Adrenal gland (tissue), 9 donors: ENCODE measurements at regions not wholly inside any gene's neighbourhood (a gene's known extent, or its start where the extent isn't known, plus 50 kb on each side); places are given as distances from the start of the nearest gene placed in this dataset.

Source experiments
- DNase-seq, 7 donors: peaks; one replicate each; pipeline ENCODE4 v3.0.0-alpha.2; 2019 to 2020
- H3K27ac ChIP-seq, 5 donors: fragments of 200-600 bp; sonication (generic) in 4 of 5; 1 replicate in 3 of 5; 2 replicates in 2 of 5; pipeline versions ENCODE4 v1.5.1 to v1.8.0; 2016 to 2020; ENCODE audit warnings: mild to moderate bottlenecking in 1 of 5
- H3K27me3 ChIP-seq: fragments of 200-600 bp; 2 replicates; pipeline ENCODE4 v1.8.0; 2021
- H3K36me3 ChIP-seq, 2 donors: fragments of 200-600 bp; replicated peaks in 1 of 2; 1 replicate in 1 of 2; 2 replicates in 1 of 2; pipeline versions ENCODE4 v1.5.1 to v1.8.0; 2018 to 2022
- H3K4me1 ChIP-seq, 2 donors: fragments of 200-600 bp; replicated peaks in 1 of 2; 1 replicate in 1 of 2; 2 replicates in 1 of 2; pipeline versions ENCODE4 v1.5.1 to v1.8.0; 2018 to 2021
- H3K4me3 ChIP-seq, 4 donors: fragments of 200-600 bp; sonication (generic) in 3 of 4; one replicate each; pipeline ENCODE4 v1.5.1; 2016 to 2018
- H3K9me3 ChIP-seq, 3 donors: fragments of 200-600 bp; sonication (generic) in 1 of 3; replicated peaks in 1 of 3; 1 replicate in 2 of 3; 2 replicates in 1 of 3; pipeline versions ENCODE4 v1.5.1 to v1.8.0; 2016 to 2021
- POLR2A ChIP-seq, 2 donors: fragments of 450-650 bp; IDR thresholded peaks; one replicate each; pipeline ENCODE4 v1.6.1; 2017; ENCODE audit warnings: antibody characterized with exemption in 2 of 2, mild to moderate bottlenecking in 2 of 2, moderate library complexity in 1 of 2
- WGBS, 4 donors: extraction: QIAGEN DNeasy Blood & Tissue Kit in 2 of 4; methylation state at CpG; one replicate each; pipeline versions ENCODE4 v1.1.5 to v1.1.7; 2013 to 2017; 5-methylcytosine and 5-hydroxymethylcytosine counted together
- intact Hi-C, 2 donors: fragments of 100-400 bp; cut with DNase I; formaldehyde crosslinking; loops; one replicate each; pipeline versions ENCODE4 v1.14.1 to v1.15.0; 2022 to 2023
- TF ChIP-seq, protein P1 (sequence below), 6 experiments: fragments of 450-650 bp in 4 of 6; fragments of 200-600 bp in 2 of 6; sonication (generic) in 1 of 6; IDR thresholded peaks; 1 replicate in 5 of 6; 2 replicates in 1 of 6; pipeline versions ENCODE4 v1.5.1 to v1.8.0; 2016 to 2021; ENCODE audit warnings: antibody characterized with exemption in 6 of 6, mild to moderate bottlenecking in 2 of 6, moderate library complexity in 1 of 6
- donor health status: healthy with polysubstance abuse.
- donor health status: Bipolar disorder and iron deficiency.
- donor health status: DM: yes; HTN: yes; CAD: no.
- donor health status: DM: no; HTN: no; CAD: no.
- donor health status: DM: no; HTN: no; CAD: no.

DNA sequence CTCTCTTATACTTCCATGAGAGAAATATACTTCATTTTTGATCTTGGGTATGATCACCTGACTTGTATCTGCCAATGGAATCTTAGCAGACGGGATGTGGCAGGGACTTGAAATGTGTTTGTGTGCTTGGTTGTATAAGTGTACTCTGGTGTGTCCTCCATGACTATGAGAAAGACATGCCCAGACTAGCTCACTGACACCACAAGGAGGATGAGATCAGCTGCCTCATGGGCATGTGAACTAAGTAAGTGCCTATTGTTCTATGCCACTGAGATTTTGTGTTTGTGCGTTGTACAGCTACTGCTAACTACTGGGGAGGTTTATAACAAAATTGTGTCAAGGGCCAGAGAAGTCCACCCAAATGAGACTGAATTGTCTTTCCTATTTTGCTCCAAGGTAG lies 402.2 kb upstream of the SALL1 start:
- no peaks in the 10 kb centered on the region for H3K4me1 ChIP-seq
- no peak overlapping the region for H3K27ac ChIP-seq
- no peaks in the 10 kb centered on the region for H3K36me3 ChIP-seq
- H3K27me3 ChIP-seq, result no peaks in the 10 kb centered on the region
- no peak for TF ChIP-seq POLR2A (IDR thresholded peaks at IDR 0.05)
- TF ChIP-seq, protein P1, sequence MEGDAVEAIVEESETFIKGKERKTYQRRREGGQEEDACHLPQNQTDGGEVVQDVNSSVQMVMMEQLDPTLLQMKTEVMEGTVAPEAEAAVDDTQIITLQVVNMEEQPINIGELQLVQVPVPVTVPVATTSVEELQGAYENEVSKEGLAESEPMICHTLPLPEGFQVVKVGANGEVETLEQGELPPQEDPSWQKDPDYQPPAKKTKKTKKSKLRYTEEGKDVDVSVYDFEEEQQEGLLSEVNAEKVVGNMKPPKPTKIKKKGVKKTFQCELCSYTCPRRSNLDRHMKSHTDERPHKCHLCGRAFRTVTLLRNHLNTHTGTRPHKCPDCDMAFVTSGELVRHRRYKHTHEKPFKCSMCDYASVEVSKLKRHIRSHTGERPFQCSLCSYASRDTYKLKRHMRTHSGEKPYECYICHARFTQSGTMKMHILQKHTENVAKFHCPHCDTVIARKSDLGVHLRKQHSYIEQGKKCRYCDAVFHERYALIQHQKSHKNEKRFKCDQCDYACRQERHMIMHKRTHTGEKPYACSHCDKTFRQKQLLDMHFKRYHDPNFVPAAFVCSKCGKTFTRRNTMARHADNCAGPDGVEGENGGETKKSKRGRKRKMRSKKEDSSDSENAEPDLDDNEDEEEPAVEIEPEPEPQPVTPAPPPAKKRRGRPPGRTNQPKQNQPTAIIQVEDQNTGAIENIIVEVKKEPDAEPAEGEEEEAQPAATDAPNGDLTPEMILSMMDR (IDR thresholded peaks at IDR 0.05), result no peak
- intact Hi-C loops, result no loop called here
- WGBS, 4 donors, result 81 to 96% (median 88%) methylated on average over 2 of the region's 2 CpGs
- no peaks in the 10 kb centered on the region for H3K9me3 ChIP-seq
- DNase-seq, result no peak
- no peak overlapping the region for H3K4me3 ChIP-seq

GRCh38 chr16:51550800-51551347 lies 399.8 kb upstream of the SALL1 start:
- H3K36me3 ChIP-seq, result no peaks in the 10 kb centered on the region
- TF ChIP-seq POLR2A (IDR thresholded peaks at IDR 0.05), result no peak
- TF ChIP-seq, protein P1 (IDR thresholded peaks at IDR 0.05), result no peak
- WGBS, 4 donors, result 33 to 56% (median 51%) methylated on average over 4 of the region's 4 CpGs
- no peaks in the 10 kb centered on the region for H3K27me3 ChIP-seq
- H3K9me3 ChIP-seq, result no peaks in the 10 kb centered on the region
- intact Hi-C loops, result no loop called here
- no peak for DNase-seq
- H3K27ac ChIP-seq, result no peak overlapping the region
- no peaks in the 10 kb centered on the region for H3K4me1 ChIP-seq
- no peak overlapping the region for H3K4me3 ChIP-seq

DNA sequence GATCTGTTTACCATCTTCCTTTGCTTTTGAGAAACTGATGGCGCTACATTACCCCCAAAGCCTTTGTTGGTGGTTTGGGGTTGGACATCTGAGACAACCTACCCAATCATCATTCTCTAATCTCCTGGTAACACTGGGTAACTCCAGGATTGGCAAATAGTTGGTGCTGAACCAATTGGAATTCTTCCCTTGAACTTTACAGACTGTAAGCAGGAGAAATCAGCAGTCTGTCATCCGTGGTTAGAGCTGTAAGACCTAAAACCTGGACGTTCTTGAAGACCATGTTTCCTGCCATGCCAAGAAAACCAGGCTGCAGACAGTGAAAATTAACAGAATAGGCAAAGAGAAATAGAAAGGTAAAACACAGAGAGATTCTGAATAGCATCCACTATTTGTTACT lies 398.8 kb upstream of the SALL1 start:
- H3K4me1 ChIP-seq, result no peaks in the 10 kb centered on the region
- no peaks in the 10 kb centered on the region for H3K36me3 ChIP-seq
- intact Hi-C loops, result no loop called here
- no peaks in the 10 kb centered on the region for H3K9me3 ChIP-seq
- no peak overlapping the region for H3K27ac ChIP-seq
- no peaks in the 10 kb centered on the region for H3K27me3 ChIP-seq
- 51 to 60% (median 56%) methylated on average over 3 of the region's 3 CpGs for WGBS, 4 donors
- no peak overlapping the region for H3K4me3 ChIP-seq
- no peak for TF ChIP-seq POLR2A (IDR thresholded peaks at IDR 0.05)
- TF ChIP-seq, protein P1 (IDR thresholded peaks at IDR 0.05), result no peak
- DNase-seq, result no peak

DNA sequence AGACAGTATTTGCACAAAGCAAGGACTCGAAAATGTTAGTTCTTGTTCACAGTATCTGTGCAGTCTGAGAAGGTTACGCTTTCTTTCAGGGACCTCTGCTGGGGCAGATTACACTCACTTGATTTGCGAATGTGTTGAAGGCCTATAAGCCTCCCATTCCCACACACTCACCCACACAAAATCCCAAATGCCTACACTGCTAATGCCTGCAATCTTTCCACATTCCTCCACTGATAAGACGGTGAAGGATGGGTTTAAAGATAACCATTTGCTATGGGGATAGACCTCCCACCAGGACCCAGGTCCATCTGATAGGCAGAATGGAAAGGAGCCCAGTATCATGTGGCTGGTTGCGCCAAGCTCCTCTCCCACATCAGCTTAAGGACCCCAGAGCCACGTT lies 394.9 kb upstream of the SALL1 start:
- 50 to 54% (median 53%) methylated on average over 5 to 6 of the region's 6 CpGs for WGBS, 4 donors
- Histone ChIP-seq H3K27me3 (no peaks in the 10 kb centered on the region), H3K4me1 (no peaks in the 10 kb centered on the region), H3K9me3 (no peaks in the 10 kb centered on the region), H3K4me3 (no peak overlapping the region), H3K36me3 (no peaks in the 10 kb centered on the region), H3K27ac (no peak overlapping the region)
- TF ChIP-seq, protein P1 (IDR thresholded peaks at IDR 0.05), result no peak
- TF ChIP-seq POLR2A (IDR thresholded peaks at IDR 0.05), result no peak
- intact Hi-C loops, result no loop called here
- DNase-seq, result no peak
